HUES48 (cell line): ENCODE measurements at regions not wholly inside any gene's neighbourhood (a gene's known extent, or its start where the extent isn't known, plus 50 kb on each side); places are given as distances from the start of the nearest gene placed in this dataset.

Experiments
- H3K27ac ChIP-seq: one replicate; pipeline ENCODE4 v1.7.0; 2013; ENCODE audit warnings: low read depth, low read length, inconsistent platforms
- H3K27me3 ChIP-seq: 2 replicates; pipeline ENCODE4 v1.6.1; 2013; ENCODE audit warnings: mild to moderate bottlenecking, low read length; ENCODE audit not compliant: control insufficient read depth, insufficient read depth
- H3K36me3 ChIP-seq: 2 replicates; pipeline ENCODE4 v1.6.1; 2013; ENCODE audit warnings: low read length; ENCODE audit not compliant: control insufficient read depth, insufficient read depth
- H3K4me1 ChIP-seq: 2 replicates; pipeline ENCODE4 v1.6.1; 2013; ENCODE audit warnings: mild to moderate bottlenecking, low read length; ENCODE audit not compliant: control insufficient read depth, insufficient read depth
- H3K4me3 ChIP-seq: 2 replicates; pipeline ENCODE4 v1.5.1; 2013; ENCODE audit warnings: mild to moderate bottlenecking, low read depth, low read length
- H3K9ac ChIP-seq: 2 replicates; pipeline ENCODE4 v1.6.1; 2013; ENCODE audit warnings: mild to moderate bottlenecking, low read depth, low read length, moderate library complexity
- H3K9me3 ChIP-seq: 2 replicates; pipeline ENCODE4 v1.6.1; 2013; ENCODE audit warnings: low read length; ENCODE audit not compliant: control insufficient read depth, insufficient read depth

DNA sequence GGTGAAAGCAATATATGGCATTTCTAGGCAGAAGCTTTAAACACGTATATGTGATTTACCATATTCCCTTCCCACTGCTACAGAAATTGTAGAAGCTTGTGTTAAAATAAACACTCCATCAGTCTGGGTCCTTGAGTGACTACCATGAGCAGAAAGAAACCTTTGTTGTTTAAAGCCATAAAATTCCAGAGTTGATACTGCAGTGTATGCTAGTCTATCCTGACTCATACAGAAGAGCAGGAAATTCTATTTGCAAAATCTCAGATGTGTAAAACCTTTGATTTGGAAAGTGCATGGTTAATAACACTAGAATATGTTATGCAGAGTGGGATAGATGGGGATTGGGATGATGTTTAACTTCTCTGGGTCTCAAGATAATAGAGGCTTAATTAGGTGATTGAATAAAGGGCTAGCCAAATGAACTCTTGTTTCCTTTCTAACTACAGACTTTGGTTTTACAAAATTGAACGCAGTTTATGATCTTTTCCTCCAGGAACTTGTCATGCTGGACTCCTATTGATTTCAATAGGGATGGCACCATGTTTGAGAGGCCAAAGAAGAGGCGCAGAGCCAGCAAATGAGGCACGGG, 282.7 kb upstream of the VLDLR start:
- H3K9me3 ChIP-seq: no peaks in the 10 kb centered on the region
- no peaks in the 10 kb centered on the region for H3K4me1 ChIP-seq
- H3K27me3 ChIP-seq: no peaks in the 10 kb centered on the region
- no peak overlapping the region for H3K4me3 ChIP-seq
- H3K9ac ChIP-seq: no peak overlapping the region
- H3K27ac ChIP-seq: no peak overlapping the region
- no peaks in the 10 kb centered on the region for H3K36me3 ChIP-seq

DNA sequence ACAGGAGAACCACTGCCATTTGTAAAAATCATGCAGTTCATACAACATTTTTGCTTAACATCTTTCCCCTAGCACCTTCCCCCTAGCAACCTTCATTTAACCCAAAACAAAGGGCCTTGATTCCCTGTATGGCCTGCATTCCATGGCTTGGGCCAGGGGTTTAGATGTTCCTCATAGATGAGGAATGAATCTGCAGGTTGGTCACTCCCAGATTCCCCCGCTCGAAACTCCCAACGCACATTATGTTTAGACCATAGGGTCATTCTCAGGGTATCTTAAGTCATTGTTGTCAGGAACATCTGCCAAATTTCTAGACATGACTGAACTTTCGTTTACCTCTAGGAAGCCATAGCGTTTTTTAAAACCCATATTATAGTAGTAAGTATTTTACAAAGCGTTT, 282.2 kb upstream of the VLDLR start:
- Histone ChIP-seq H3K27ac (no peak overlapping the region), H3K9me3 (no peaks in the 10 kb centered on the region), H3K4me1 (no peaks in the 10 kb centered on the region), H3K27me3 (no peaks in the 10 kb centered on the region), H3K36me3 (no peaks in the 10 kb centered on the region), H3K9ac (no peak overlapping the region), H3K4me3 (no peak overlapping the region)

DNA sequence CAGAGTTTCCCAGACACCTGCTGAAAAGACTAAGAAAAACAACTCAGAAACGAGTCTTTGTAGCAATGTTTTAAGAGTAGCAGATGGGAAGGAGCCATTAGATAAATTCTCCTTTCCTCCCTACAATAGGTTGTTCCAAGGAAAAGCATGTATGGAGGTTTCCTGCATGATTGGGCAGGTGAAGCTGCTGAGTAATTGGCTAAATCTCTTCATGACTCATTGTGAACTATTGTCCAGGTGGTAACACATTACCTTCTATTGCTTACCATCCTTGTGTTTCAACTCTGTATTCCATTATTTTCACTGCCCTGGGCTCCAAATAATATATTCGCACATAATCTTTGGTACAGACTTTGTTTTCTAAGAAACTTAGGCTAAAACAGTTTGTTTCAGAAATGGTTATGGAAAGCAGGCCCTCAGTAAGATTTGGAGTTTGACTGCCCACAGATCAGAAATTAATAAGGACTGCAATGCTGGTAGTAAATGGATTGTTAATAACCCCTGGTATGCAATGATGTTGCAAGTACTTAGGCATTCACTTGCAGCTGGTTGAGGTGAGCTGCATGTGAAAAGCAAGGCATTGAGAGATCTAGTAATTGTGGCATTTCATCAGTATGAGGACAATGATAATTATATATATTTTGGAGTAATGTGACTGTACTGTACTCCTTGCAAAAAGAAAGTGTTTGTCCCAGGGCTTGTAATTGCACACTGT, 281.4 kb upstream of the VLDLR start:
- Histone ChIP-seq H3K4me3 (no peak overlapping the region), H3K27ac (no peak overlapping the region), H3K9ac (no peak overlapping the region), H3K36me3 (no peaks in the 10 kb centered on the region), H3K9me3 (no peaks in the 10 kb centered on the region), H3K27me3 (no peaks in the 10 kb centered on the region), H3K4me1 (no peaks in the 10 kb centered on the region)

DNA sequence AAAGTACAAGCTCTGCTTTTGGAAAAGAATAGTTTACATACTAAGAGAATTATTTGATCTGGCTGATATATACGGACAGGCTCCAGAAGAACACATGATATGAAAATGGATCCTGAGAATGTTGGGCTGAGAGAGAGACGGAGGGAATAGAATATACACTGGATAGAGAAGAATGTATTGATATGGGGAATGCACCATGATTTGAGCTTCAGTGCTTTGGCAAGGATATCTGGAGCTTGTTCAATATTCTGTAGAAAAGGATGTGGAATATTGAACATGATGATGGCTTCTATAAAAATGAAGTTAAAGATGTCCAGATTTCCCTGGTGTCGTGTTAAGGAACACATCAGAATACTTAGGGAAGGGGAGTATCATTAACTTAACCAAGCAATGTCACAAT, 280.5 kb upstream of the VLDLR start:
- no peak overlapping the region for H3K27ac ChIP-seq
- no peak overlapping the region for H3K4me3 ChIP-seq
- H3K27me3 ChIP-seq: no peaks in the 10 kb centered on the region
- no peaks in the 10 kb centered on the region for H3K9me3 ChIP-seq
- no peaks in the 10 kb centered on the region for H3K36me3 ChIP-seq
- no peaks in the 10 kb centered on the region for H3K4me1 ChIP-seq
- H3K9ac ChIP-seq: no peak overlapping the region

DNA sequence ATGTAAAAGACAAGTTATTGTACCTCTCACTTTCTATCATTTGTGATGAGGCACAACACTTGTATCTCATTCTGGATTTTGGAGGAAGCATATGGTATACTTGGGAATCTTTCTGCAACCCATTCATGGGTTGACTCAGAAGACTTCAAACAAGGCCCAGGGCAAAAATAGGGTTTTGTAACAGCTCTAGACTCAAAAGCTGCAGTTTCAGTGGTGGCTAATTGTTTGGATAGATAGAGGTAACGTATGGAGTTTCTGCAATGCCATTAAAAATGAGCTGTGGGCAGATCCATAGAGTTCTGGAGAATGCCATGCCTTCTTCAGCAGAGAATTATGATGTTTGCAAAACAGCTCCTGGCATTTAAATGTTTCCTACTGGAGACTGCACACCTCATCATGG, 279.6 kb upstream of the VLDLR start:
- Histone ChIP-seq H3K27ac (no peak overlapping the region), H3K4me3 (no peak overlapping the region), H3K9ac (no peak overlapping the region), H3K4me1 (no peaks in the 10 kb centered on the region), H3K9me3 (no peaks in the 10 kb centered on the region), H3K27me3 (no peaks in the 10 kb centered on the region), H3K36me3 (no peaks in the 10 kb centered on the region)

DNA sequence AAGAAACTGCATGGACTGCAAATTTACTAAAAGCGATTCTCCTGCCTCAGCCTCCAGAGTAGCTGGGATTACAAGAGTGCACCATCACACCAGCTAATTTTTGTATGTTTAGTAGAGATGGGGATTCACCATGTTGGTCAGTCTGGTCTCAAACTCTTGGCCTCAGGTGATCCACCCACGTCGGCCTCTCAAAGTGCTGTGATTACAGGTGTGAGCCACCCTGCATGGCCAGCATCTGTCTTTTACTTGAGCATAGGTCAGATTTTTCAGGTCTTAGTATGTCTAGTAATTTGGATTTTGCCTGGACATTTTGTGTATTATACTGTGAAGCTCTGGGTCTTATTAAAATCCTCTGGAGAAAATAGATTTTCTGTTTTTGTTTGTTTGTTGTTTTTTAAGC, 277.8 kb upstream of the VLDLR start:
- peaks cover 3% of the 10 kb centered on the region; the same call in 1 of the 2 replicates for H3K9me3 ChIP-seq
- H3K27ac ChIP-seq: no peak overlapping the region
- H3K4me3 ChIP-seq: no peak overlapping the region
- H3K4me1 ChIP-seq: no peaks in the 10 kb centered on the region
- no peaks in the 10 kb centered on the region for H3K36me3 ChIP-seq
- H3K27me3 ChIP-seq: no peaks in the 10 kb centered on the region
- no peak overlapping the region for H3K9ac ChIP-seq

DNA sequence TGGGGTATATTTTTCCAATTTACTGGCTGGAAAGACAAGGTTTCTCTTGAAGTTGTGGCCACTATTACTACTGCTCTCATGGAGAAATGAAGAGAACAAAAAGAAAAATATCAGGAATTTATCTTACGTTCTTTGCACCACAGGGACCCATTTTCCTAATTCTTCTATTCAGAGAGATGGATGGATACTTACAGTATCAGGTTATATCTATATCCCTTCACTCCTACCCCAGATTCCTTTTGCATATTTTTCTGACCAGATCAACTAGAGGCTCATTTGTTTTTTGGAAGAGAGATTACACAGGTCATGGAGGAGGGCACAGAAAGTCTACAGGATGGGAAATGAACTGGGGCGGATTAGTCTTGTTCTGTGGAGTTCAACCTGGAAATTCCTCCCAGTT, 277.2 kb upstream of the VLDLR start:
- H3K27me3 ChIP-seq: no peaks in the 10 kb centered on the region
- H3K27ac ChIP-seq: no peak overlapping the region
- H3K4me3 ChIP-seq: no peak overlapping the region
- no peaks in the 10 kb centered on the region for H3K36me3 ChIP-seq
- H3K4me1 ChIP-seq: no peaks in the 10 kb centered on the region
- peaks cover 3% of the 10 kb centered on the region; the same call in 1 of the 2 replicates for H3K9me3 ChIP-seq
- H3K9ac ChIP-seq: no peak overlapping the region

DNA sequence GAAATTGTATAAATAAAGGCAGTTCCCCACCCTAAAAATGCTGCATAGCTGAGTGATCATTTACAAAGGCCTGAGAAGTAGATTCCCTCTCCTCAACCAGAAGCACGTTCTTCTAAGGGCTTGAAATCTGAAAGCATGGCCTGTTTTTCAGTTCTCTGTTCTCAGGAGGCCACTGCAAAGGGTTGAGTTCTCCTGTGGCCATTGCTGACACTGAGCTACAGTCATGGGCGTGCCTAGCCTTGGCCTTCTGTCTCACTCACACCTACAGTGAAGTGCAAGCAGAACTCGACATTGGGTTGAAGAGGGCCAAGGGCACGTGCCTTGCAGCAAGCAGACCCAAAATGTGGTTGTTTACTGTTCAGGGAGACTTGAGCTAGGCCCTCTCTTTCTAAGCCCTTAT, 276.6 kb upstream of the VLDLR start:
- H3K27ac ChIP-seq: no peak overlapping the region
- H3K36me3 ChIP-seq: no peaks in the 10 kb centered on the region
- H3K9me3 ChIP-seq: peaks cover 3% of the 10 kb centered on the region; the same call in 1 of the 2 replicates

DNA sequence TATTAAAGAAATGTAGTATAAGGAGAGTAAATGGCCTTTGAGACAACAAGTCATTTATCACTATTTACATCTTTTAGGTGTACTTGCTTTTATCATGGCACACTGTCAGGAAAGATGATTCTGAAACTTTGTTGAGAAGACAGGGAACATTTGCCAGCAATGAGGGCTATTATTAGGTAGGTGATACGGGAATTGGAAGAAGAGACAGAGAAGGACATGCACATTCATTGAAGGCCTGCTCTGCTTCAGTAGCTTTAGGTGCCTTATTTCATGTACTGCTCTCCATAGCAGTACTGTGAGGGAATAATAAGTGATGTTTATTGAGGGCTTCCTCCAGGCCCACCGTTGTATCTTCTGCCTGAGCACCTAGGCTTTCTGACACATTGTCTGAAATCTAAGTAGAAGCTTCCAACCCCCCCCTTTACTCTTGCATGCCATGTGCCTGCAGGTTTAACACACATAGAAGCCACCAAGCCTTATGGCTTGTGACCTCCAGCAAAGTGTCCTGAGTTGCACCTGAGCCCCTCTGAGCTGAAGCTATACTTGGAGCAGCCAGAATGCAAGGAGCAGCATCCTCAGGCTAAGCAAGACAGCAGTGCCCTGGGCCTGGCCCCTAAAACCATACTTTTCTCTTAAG, 275.2 kb upstream of the VLDLR start:
- Histone ChIP-seq H3K4me1 (no peaks in the 10 kb centered on the region), H3K27me3 (no peaks in the 10 kb centered on the region), H3K9me3 (peaks cover 3% of the 10 kb centered on the region; the same call in 1 of the 2 replicates), H3K4me3 (no peak overlapping the region), H3K27ac (no peak overlapping the region), H3K36me3 (no peaks in the 10 kb centered on the region), H3K9ac (no peak overlapping the region)

More for the DNA sequence above, 276.6 kb upstream of the VLDLR start:
- Histone ChIP-seq H3K27me3 (no peaks in the 10 kb centered on the region), H3K9ac (no peak overlapping the region), H3K4me3 (no peak overlapping the region), H3K4me1 (no peaks in the 10 kb centered on the region)

DNA sequence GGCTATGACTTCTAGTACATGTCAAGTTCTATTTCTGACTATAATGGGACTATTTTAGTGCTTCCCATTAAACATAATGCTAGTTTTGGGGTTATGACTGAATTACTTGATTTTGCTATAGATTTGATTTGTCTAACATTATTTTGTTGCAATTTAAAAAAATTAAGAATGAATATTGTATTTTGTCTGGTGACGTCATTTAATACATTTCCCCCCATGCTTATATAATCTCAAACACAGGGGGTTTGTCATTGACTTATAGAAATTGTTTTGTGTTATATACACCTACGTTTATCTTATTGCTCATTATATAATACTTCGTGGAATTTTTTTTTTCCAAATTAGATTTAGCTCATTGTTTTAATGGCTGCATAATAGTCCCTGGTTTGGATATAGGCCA, 270.3 kb upstream of the VLDLR start:
- H3K4me1 ChIP-seq: 0 out of 2 replicates have a peak, but pooled peaks cover 3% of the 10 kb centered on the region
- H3K27ac ChIP-seq: no peak overlapping the region
- H3K9ac ChIP-seq: no peak overlapping the region
- H3K9me3 ChIP-seq: peaks cover 3% of the 10 kb centered on the region; the same call in 1 of the 2 replicates
- no peaks in the 10 kb centered on the region for H3K36me3 ChIP-seq
- H3K4me3 ChIP-seq: no peak overlapping the region
- no peaks in the 10 kb centered on the region for H3K27me3 ChIP-seq

DNA sequence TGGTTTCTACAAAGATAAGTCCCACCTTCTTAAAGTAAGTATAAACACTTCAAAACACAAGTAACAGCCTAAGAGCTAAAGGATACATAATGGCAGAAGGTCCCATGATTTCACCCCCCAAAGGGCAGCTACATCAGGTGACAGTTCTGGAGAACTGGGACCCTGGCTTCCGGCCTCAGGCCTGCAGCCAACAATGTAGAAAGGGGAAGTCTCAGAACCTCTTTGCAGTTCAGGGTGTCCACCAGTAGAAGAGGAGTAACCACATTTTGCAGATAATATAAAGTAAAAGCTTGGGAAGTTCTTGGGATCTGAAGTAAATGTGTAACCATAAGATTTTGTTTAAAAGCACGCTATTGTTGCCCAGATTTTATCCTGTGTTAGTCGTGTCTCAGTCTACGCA, 267.4 kb upstream of the VLDLR start:
- no peaks in the 10 kb centered on the region for H3K9me3 ChIP-seq
- H3K4me3 ChIP-seq: no peak overlapping the region
- no peaks in the 10 kb centered on the region for H3K36me3 ChIP-seq
- H3K27ac ChIP-seq: no peak overlapping the region
- no peak overlapping the region for H3K9ac ChIP-seq
- no peaks in the 10 kb centered on the region for H3K27me3 ChIP-seq
- peaks cover 8% of the 10 kb centered on the region for H3K4me1 ChIP-seq
